ENCODE measurements at regions not wholly inside any gene's neighbourhood (a gene's known extent, or its start where the extent isn't known, plus 50 kb on each side); places are given as distances from the start of the nearest gene placed in this dataset.

DNA sequence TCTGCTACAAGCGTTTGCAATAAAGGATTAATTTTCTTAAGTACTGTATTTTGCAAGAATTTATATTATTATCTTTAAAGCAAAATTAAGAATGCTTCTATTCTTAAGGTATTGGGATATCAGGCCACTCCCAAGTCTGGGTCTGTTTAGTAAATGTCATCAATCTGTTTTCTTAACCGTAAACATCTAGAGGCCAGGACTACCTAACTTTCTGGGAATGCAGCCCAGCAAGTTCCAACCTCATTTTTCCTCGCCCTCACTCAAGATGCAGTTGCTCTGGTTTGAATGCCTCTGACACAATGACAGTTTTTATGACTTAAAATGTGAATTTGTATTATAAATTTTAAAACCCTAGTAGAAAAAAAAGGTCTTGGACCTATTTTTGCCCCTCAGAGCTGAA is 143.5 kb downstream of the INHBA start:
- TF ChIP-seq, protein P1, sequence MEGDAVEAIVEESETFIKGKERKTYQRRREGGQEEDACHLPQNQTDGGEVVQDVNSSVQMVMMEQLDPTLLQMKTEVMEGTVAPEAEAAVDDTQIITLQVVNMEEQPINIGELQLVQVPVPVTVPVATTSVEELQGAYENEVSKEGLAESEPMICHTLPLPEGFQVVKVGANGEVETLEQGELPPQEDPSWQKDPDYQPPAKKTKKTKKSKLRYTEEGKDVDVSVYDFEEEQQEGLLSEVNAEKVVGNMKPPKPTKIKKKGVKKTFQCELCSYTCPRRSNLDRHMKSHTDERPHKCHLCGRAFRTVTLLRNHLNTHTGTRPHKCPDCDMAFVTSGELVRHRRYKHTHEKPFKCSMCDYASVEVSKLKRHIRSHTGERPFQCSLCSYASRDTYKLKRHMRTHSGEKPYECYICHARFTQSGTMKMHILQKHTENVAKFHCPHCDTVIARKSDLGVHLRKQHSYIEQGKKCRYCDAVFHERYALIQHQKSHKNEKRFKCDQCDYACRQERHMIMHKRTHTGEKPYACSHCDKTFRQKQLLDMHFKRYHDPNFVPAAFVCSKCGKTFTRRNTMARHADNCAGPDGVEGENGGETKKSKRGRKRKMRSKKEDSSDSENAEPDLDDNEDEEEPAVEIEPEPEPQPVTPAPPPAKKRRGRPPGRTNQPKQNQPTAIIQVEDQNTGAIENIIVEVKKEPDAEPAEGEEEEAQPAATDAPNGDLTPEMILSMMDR (conservative IDR thresholded peaks at IDR 0.05; ENCODE audit: low read length) = no peak
- TF ChIP-seq EZH2phosphoT487 (IDR thresholded peaks at IDR 0.05; ENCODE audit: borderline replicate concordance) = no peak
